Effector memory CD4-positive, alpha-beta T cell (primary cell): ENCODE measurements at regions not wholly inside any gene's neighbourhood (a gene's known extent, or its start where the extent isn't known, plus 50 kb on each side); places are given as distances from the start of the nearest gene placed in this dataset.
A peak's percentile ranks its signal among the peaks of the same experiment; 100 is the strongest.

Experiments
- DNase-seq, 3 donors: peaks; one replicate each; pipeline ENCODE4 v3.0.0-alpha.2; 2020
- H3K27ac ChIP-seq: 2 replicates; pipeline ENCODE4 v1.7.0; 2013; ENCODE audit warnings: mild to moderate bottlenecking, low read length, moderate library complexity; ENCODE audit not compliant: insufficient read depth, poor library complexity, severe bottlenecking
- H3K27me3 ChIP-seq: replicated peaks from 2 replicates; pipeline ENCODE4 v1.7.0; 2013; ENCODE audit warnings: mild to moderate bottlenecking, low read length; ENCODE audit not compliant: insufficient read depth, control insufficient read depth, poor library complexity, severe bottlenecking
- H3K36me3 ChIP-seq: 2 replicates; pipeline ENCODE4 v1.7.0; 2013; ENCODE audit warnings: mild to moderate bottlenecking, low read length, moderate library complexity; ENCODE audit not compliant: control insufficient read depth, insufficient read depth
- H3K4me1 ChIP-seq: 2 replicates; pipeline ENCODE4 v1.7.0; 2013; ENCODE audit warnings: low read length, mild to moderate bottlenecking; ENCODE audit not compliant: control insufficient read depth, insufficient read depth, poor library complexity, severe bottlenecking
- H3K4me3 ChIP-seq: 2 replicates; pipeline ENCODE4 v1.7.0; 2013; ENCODE audit warnings: low read length, low read depth, mild to moderate bottlenecking; ENCODE audit not compliant: insufficient read depth, poor library complexity, severe bottlenecking
- H3K9me3 ChIP-seq: 2 replicates; pipeline ENCODE4 v1.7.0; 2013; ENCODE audit warnings: mild to moderate bottlenecking, low read length, moderate library complexity; ENCODE audit not compliant: control insufficient read depth

DNA sequence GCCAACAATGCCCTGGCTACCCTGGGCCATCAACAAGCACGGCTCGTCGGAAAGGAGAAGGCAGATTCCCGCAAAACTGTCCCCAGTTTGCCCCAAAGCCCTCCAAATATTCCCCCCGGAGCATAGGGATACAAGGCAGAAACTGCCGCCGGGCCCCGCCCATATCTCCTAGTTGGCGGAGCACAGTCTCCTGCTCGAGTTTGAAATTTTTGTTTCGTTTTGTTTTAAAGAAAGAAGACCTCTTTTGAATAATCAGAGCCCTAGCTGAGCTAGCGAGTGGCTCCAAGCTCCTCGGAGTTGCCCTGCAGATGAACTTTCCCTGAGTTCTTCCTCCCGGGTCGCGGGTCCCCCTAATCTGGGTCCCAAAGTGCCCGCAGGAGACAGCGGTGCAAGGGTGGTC is 138.1 kb upstream of the ZIC3 start:
- Histone ChIP-seq H3K27me3 (peaks cover 20% of the 10 kb centered on the region), H3K4me1 (peaks cover 8% of the 10 kb centered on the region), H3K27ac (no peak overlapping the region), H3K4me3 (peak overlapping the region; percentile 44), H3K36me3 (no peaks in the 10 kb centered on the region), H3K9me3 (no peaks in the 10 kb centered on the region)
- DNase-seq: no peak

DNA sequence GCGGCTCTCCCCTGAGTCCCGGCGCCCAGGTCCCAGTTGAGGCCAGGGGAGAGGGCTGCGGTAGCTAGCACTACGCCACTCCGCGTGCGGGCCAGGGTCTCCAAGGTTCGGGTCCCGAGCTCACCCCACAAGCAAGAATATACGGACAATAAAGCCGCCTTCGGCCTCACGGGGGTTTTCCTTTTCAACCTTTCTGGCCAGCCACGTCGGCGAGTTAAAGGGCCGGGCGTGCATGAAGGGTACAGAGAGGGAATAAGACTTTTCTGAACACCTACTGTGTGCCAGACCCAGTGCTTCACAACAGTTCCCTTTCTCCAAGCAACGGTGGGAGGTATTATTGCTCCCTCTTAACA is 138.5 kb upstream of the ZIC3 start:
- no peaks in the 10 kb centered on the region for H3K9me3 ChIP-seq
- DNase-seq: no peak
- peaks cover 8% of the 10 kb centered on the region for H3K4me1 ChIP-seq
- H3K4me3 ChIP-seq: peak overlapping the region; percentile 44
- H3K36me3 ChIP-seq: no peaks in the 10 kb centered on the region
- H3K27me3 ChIP-seq: peaks cover 20% of the 10 kb centered on the region
- H3K27ac ChIP-seq: no peak overlapping the region

DNA sequence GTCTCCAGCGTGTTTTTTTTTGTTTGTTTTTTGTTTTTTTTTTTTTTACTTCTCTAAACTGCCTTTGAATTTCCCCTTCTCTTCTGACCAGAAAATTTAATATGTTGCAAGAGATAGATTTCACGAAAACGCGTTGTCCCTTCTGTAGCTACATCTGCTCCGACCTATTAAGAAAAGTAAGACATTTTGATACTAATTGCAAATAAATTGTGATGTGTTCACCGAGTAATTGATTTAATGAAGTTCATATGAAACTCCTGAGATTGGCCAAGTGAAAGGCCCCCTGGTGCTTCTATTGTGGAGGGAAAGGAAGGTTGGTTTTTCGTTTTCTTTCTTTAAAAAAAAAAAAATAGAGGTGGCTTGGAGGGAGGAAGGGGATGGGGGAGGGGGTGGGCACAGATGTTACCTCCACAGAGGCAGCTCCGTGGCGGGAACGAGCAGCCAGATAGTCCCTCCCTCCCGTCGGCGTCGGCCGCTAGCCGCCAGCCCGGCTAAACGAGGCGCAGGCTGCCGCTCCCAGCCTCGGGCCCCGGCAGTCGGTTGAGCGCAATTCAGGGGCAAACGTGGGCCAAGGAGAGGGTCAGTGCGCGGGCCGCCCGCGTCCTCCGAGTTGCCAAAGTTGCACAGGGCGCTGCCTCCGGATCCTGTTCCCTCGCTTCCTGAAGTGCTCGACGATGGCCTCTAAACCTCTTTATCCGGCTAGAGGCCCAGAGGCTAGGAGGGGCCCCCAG is 139.1 kb upstream of the ZIC3 start:
- Histone ChIP-seq H3K27ac (no peak overlapping the region), H3K9me3 (no peaks in the 10 kb centered on the region), H3K36me3 (no peaks in the 10 kb centered on the region), H3K27me3 (peaks cover 20% of the 10 kb centered on the region), H3K4me1 (peaks cover 8% of the 10 kb centered on the region), H3K4me3 (no peak overlapping the region)
- DNase-seq: no peak

DNA sequence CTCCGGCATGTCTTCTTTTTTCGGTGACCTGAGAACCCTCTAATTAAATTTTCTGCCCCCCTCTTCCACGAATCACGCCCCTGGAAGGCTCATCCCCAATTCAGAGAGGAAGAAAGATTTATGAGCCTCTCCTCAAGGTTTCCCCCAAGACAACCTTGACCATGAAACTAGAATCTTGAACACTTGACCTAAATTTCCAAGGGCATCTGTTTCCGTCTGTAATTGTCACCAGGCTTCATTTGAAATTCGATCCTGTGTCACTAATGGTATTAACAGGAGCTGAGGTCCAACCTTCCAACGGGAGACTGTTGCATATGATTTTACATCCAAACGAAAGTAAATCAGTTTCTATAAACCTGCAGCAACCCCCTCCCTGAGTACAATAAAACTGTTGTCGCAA is 139.9 kb upstream of the ZIC3 start:
- Histone ChIP-seq H3K4me1 (peaks cover 8% of the 10 kb centered on the region), H3K36me3 (no peaks in the 10 kb centered on the region), H3K9me3 (no peaks in the 10 kb centered on the region), H3K27ac (no peak overlapping the region), H3K4me3 (no peak overlapping the region), H3K27me3 (peaks cover 17% of the 10 kb centered on the region)
- no peak for DNase-seq

DNA sequence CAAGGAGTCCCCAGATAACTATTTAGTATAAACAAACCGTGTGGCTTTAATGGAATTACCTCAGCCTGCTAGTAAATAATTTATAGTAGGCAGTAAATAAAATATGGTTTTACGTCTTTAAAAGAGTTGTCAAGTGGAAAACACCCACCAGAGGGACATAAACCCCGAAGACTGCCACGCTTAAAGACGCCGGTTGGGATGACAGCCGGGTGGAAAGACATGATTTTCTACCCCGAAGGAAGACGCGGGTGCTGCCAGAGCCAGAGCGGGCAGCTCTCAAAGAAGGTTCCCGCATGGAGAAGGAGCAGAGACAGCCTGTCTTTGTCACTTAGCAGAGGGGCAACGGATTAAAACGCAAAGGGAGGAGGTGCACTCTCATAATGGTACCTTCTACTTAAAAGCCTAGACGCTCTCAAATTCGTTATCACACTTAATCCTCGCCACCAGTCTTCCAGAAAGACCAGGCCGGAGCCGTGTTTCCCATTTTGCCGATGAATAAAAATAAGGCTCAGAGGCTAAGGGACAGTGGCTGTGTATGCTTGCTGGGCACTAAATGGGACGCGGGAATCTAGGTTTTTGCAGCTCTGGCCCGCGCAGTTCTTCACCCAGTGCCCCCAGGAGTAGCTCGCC is 140.5 kb upstream of the ZIC3 start:
- Histone ChIP-seq H3K27ac (no peak overlapping the region), H3K9me3 (no peaks in the 10 kb centered on the region), H3K36me3 (no peaks in the 10 kb centered on the region), H3K4me3 (no peak overlapping the region), H3K27me3 (peaks cover 17% of the 10 kb centered on the region), H3K4me1 (peaks cover 8% of the 10 kb centered on the region)
- DNase-seq: no peak

DNA sequence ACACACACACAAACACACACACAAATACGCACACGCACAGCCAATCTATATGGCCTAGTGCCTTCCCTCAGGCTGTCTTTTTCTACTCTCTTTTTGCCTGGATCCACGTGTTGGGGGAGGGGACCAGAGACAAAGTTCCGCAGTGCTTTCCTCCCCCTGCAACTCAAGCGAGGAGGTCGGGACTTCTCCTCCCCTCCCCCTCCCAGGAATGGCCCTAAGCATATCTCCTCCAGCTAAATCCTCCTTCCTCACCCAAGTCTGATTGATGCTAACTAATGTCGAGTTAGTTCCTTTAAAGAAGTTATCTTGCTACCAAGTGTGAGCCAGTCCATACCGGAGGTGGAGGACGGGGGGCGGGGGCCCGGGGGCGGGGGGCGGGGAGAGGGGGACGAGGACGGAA is 141.2 kb upstream of the ZIC3 start:
- Histone ChIP-seq H3K36me3 (no peaks in the 10 kb centered on the region), H3K27ac (no peak overlapping the region), H3K4me1 (peaks cover 8% of the 10 kb centered on the region), H3K4me3 (no peak overlapping the region), H3K27me3 (peaks cover 17% of the 10 kb centered on the region), H3K9me3 (no peaks in the 10 kb centered on the region)
- no peak for DNase-seq

DNA sequence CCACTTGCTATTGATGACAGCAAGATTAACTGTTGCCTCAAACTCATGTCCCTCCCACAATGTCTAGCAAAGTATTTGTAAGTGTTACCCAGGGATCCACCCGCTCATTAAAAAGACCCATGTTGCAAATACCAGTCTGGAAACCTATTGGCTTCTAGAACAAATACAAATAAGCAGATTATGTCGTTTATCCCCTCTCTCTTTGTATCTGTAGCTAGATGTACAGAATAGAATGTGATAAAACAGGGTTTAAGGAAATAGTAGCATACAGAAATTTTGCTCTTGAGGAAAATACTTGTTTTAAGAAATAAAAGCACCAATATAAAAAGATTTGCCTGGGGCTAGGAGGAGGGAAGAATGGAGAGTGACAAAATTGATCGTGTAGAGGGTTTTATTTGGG is 142.7 kb upstream of the ZIC3 start:
- no peaks in the 10 kb centered on the region for H3K9me3 ChIP-seq
- H3K27ac ChIP-seq: no peak overlapping the region
- H3K36me3 ChIP-seq: no peaks in the 10 kb centered on the region
- DNase-seq: no peak
- H3K4me1 ChIP-seq: peaks cover 8% of the 10 kb centered on the region
- H3K4me3 ChIP-seq: no peak overlapping the region
- peaks cover 17% of the 10 kb centered on the region for H3K27me3 ChIP-seq

DNA sequence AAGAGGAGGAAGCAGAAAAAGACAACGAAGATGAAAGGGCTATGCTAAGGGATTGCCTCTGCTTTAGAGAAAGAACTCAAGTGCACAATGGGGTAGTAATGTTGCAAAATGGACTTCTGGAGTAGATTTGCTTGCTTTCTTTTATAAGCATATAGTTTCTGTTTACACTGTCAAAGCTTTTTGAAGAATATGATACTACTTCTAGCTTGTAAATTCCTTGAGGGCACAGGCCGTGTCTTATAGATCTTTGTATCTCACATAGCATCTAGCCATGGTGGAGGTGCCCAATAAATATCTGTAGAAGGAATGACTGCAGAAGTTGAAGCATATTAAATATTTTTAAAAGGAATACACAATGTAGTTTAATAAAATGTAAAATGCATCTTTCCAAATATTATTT is 147.8 kb upstream of the ZIC3 start:
- Histone ChIP-seq H3K4me3 (no peak overlapping the region), H3K27me3 (peaks cover 8% of the 10 kb centered on the region), H3K9me3 (no peaks in the 10 kb centered on the region), H3K27ac (no peak overlapping the region), H3K4me1 (no peaks in the 10 kb centered on the region), H3K36me3 (no peaks in the 10 kb centered on the region)
- DNase-seq: no peak

DNA sequence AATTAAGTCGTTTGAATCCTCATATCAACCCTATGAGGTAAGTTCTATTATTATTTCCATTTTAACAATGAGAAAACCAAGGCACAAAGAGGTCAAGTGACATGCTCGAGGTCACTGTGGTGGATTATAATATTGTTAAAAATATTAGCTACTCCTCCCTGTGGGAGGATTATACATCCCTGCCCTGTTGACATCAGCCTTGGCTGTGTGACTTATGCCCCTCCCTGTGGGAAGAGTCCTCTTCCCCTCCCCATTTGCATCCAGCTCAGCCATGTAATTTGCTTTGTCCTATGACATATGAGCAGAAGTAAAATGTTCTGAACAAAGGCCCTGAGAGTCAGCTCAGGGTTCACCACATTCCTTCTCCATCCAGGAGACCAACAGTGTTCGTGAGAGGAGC is 152.7 kb upstream of the ZIC3 start:
- DNase-seq: no peak
- Histone ChIP-seq H3K4me3 (no peak overlapping the region), H3K27me3 (peaks cover 8% of the 10 kb centered on the region), H3K9me3 (no peaks in the 10 kb centered on the region), H3K36me3 (no peaks in the 10 kb centered on the region), H3K27ac (no peak overlapping the region), H3K4me1 (no peaks in the 10 kb centered on the region)

DNA sequence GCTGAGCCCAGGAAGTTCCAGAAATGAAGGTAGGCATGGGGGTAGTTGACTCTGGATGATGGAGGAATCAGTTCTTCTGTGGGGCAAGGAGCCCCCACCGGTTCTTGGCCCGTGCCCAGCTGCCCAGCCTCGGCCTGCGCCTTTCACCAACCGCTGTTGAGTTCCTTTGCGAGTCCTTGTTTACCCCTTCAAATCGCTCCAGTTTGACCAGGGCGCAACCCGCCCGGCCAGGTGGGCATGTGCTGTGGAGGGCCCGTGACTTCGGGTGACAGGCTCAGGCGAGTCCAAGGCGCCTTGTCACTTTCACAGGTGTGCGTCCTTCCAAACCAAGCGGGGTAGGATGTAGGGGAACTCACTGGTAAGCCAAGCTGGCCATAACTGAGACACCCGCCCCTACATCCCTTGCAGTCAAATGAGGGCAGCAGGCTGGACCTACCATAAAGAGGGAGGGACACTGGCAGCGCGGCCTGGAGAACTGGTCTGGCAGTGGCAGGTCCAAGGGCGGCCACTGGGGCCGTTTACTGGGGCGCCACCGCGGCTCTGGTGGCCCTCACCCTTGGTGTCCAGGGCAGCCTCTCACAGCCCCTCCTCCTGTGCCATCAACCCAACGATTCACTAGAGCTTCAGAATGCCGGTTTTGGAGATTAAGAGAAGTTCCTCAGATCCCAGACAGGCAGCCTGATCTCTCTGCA is 160.3 kb upstream of the ZIC3 start:
- no peak for DNase-seq
- Histone ChIP-seq H3K36me3 (no peaks in the 10 kb centered on the region), H3K9me3 (no peaks in the 10 kb centered on the region), H3K27me3 (no peaks in the 10 kb centered on the region), H3K27ac (no peak overlapping the region), H3K4me1 (no peaks in the 10 kb centered on the region), H3K4me3 (no peak overlapping the region)
